Myocyte (in vitro differentiated cells): ENCODE measurements at regions not wholly inside any gene's neighbourhood (a gene's known extent, or its start where the extent isn't known, plus 50 kb on each side); places are given as distances from the start of the nearest gene placed in this dataset.
"Not testable (repeated sequence)": the region's sequence is repeated elsewhere in the genome, so short reads cannot be mapped to it uniquely, and the experiment has no call there.

Source experiments
- DNase-seq: peaks from one replicate; pipeline ENCODE4 v3.0.0-alpha.2; 2012; ENCODE audit warnings: low read depth

DNA sequence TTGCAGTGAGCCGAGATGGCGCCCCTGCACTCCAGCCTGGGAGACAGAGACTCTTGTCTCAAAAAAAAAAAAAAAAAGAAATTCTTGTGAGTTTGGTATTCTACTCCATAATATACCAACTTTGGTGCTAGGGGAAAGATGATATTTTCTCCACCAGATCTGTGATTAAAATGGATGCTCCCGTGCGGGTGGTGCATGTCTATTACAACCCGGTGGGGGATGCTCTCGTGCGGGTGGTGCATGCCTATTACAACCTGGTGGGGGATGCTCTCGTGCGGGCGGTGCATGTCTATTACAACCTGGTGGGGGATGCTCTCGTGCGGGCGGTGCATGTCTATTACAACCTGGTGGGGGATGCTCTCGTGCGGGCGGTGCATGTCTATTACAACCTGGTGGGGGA is 244.1 kb upstream of the RGMA start:
- DNase-seq = not testable (repeated sequence)

DNA sequence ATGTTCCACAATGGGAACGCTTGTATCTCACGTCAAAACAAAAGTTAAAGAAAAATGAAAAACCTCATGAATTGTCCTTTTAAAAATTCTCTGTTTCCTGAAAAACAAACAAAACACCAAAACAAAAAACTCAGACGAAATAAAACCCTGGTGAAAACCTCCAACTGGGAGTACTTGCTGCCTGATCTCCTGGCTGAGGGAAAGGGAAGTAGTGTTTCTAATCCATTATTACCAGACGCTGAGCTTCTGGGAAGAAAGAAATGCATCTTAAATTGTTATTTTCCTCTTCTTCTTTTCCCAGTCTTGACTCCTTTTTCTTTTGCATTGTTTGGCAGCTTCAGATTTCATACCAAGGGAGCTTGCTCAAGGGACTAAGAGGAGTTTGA is 243.2 kb upstream of the RGMA start:
- no peak for DNase-seq

DNA sequence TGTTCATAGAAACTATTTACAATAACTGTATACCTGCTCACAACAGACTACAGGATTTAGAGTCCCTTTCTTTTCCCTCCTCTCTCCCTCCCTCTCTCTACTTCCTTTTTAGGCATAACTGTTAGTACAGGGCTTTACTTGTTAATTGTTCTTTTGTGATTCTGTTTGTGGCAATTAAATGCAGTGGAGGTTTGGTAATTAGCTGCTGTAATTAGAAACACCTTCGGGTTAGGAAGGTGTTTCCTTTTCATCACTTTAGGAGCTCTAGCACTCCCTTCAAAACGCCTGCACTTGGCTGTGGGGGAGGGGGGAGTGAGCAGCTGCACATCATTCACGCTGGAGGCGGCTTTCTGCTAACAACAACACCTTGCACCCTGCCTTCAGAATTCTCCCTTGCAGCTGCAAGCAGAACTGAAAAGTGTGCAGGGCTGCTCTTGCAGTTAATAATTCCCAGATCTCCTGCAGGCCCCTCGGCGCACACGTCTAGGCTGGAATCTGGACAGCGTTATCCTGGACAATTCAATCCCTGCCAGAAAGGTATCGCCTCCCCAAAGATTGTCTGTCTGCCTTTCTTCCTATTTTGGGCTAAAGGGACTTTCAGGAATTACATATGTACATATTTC is 242.6 kb upstream of the RGMA start:
- no peak for DNase-seq

- no peak for DNase-seq
Observed at GRCh38 chr15:93330912-93331544, 242.0 kb upstream of the RGMA start.

GRCh38 chr15:93327364-93327763 is 238.4 kb upstream of the RGMA start:
- no peak for DNase-seq

DNA sequence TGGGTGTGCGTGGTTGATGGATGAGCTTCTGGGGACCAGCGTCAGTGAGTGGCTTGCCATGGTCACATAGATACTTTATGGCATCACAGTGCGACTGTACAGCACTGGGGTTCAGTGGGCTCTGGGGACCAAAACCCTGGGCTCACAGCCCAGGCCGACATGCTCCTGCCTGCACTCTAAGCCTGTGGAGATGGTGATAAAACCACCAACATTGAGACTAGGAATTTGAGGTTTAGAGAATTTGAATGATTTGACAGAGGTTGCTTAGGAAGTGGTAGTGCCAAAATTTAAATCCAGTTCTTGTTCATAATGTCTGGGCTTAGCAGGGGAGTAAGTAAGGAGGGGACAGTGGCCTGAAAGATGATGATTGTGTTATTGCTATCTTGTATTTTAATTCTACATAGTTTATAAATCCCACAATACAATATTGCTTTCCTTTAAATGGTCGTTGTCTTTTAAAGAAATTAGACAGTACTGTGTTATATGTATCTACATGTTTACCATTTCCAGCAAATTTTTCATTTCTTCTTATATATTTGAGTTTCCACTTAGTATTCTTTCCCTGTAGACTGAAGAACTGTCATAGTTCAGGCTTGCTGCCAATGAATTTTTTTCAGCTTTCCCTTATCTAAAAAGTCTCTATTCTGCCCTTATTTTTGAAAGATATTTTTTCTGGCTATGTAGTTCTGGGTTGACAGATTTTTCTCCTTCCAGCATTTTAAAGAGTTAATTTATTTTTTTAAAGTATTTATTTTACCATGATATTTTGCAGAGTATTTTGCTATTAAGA is 235.4 kb upstream of the RGMA start:
- no peak for DNase-seq

DNA sequence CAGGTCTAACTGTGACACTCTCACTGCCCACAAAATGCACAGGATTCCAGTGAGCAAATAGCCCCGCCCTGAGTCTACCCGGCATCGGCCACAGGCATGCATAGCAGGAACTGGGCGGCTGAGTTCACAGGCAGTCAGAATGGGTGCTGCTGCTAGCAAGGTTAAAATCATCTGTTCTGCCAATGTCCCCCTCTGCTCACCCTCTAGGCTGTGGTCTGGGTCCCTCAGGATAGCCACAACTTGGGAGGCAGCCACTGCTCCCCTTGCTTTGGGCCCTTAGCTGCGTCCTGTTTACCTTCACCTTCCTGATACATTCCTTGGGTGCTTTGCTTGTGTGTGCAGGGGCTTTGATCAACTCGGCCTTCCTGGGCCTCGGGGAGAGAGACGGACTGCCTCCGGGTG is 232.9 kb upstream of the RGMA start:
- peak; percentile 1 for DNase-seq

- no peak for DNase-seq
Observed at GRCh38 chr15:93319121-93319814, 230.3 kb upstream of the RGMA start.

DNA sequence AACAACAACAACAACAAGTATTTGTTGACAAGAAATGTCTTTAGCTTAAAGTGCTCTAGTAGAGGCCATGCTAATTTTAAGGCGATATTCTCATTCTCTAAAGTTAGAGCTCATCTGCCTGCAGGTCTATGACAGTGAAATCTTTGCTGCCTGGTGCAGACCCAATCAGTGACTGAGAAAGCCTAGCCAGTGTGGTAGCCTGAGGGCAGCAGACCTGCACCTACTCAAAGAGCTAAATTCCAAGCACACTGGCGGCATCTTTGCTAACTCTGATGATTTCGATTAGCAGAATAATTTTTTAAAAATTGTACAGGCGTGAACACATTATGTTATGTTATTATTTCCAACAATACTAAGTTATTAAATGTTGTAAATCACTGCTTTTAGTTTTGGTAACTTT is 228.8 kb upstream of the RGMA start:
- DNase-seq = no peak

DNA sequence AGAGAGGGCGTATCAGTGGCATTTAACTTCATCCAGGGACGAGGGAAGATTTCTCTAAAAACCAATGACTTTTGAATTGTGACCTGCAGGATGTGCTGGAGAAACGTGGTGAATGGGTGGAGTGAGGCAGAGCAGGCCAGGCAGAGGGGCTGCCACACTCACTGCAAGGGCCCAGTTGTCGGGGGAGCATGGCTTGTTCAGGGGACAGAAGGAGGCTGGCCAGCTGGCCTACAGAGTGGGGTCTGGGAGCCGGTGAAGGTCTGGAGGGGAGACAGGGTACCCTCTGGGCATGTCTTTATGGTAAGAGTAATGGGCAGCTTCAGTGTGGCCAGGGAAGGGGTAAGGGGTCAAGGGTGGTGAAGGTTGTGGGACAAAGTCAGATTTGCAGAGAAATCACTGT is 225.2 kb upstream of the RGMA start:
- no peak for DNase-seq

DNA sequence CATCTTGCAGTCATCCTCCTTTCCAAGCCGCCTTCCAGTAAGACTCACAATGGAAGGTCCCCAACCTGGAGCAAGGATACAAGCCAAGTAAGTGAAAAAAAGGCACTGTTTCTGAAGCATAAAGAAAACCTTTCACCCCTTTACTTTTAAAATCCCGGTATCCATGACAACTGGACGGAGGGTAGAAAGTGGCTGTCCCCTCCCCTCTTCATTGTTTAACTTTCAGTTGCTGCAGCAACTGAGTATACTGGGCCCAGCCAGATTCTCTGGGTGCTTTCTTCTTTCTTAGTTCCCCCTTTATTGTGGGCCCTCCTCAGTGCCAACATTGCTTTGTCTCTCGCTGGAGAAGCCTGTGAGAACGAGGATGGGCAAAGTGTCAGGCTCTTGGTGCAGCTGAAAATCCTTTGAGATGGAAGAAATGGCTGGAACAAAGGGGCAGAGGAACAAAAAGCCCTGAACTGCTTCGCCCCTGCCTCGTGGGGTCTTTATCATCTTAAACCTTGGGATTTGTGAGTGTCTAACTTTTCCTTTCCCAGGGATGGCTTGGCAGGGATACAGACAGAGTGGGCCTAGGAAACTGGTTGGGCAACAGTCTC is 224.0 kb upstream of the RGMA start:
- no peak for DNase-seq

- no peak for DNase-seq
Observed at GRCh38 chr15:93311620-93312019, 222.6 kb upstream of the RGMA start.

- no peak for DNase-seq
Observed at GRCh38 chr15:93308026-93308690, 219.1 kb upstream of the RGMA start.

DNA sequence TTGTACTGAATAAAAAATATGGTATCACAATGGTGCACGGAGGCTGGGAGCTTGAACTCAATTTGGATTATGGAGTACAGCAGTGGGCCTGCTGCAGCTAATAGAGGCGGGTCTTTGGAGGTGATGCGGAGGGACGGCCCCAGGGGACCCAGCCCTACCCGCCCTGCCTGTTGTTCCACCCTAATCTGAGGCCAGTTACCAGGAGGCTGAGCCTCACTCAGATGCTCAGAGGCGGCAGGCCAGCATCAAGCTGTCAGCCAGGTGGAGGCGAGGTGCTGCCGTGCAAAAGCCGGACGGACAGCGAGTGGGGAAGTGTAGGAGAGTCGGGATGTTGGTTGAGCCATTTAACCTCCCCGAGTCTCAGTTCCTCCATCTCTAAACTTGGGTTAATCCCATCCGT is 218.5 kb upstream of the RGMA start:
- no peak for DNase-seq

- DNase-seq = no peak
Observed at GRCh38 chr15:93305306-93305705, 216.3 kb upstream of the RGMA start.

DNA sequence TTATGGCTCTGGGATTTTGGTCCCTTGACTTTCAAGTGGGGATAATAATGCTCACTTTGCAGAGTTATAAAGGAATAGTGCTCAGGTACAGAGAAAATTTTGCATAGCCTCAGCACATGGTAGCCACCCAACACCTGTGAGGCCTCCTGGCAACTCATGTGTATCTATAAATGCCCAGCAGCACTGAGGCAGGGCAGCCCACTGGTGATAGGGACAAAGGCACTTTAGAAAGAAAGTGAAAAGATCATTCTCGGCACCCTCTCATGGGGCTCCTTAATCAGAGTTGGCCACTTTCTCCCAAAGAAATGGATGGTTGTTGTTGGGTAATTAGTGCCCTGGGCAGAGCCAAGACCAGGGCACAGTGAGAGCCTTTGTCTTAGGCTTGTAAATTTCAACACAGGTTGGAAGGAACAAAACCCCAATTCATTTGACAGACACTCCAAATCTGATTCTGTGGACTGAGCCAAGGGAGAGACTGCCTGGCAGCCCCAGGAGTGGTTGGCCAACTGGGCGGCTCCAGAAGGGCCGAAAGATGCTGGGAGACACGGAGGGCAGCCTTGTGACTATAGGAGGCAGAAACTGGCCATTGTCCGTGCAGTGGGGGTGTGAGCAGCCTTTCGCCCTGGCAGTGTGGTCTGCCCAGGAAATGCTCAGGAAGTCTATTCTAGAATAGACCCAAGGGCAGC is 213.2 kb upstream of the RGMA start:
- no peak for DNase-seq

GRCh38 chr15:93300796-93301195 is 211.8 kb upstream of the RGMA start:
- no peak for DNase-seq

DNA sequence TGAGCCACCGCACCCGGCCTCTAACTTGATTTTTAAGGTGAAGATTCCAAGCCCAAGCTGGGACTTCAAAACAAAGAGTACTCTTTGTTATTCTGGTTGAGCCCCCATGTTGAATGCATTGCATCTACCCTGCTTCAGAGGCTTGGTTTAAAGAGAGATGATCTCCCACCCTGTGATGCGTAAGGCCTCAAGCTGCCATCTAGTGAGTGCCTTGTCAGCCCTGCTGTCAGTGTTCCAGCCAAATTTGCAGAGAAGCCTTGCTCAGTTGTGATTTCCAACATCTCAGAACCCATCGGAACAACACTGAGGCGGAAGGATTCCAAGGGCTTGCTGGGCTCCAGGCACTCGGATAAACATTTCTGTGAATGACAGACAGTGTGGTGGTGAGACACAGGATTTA is 210.7 kb upstream of the RGMA start:
- DNase-seq = no peak

DNA sequence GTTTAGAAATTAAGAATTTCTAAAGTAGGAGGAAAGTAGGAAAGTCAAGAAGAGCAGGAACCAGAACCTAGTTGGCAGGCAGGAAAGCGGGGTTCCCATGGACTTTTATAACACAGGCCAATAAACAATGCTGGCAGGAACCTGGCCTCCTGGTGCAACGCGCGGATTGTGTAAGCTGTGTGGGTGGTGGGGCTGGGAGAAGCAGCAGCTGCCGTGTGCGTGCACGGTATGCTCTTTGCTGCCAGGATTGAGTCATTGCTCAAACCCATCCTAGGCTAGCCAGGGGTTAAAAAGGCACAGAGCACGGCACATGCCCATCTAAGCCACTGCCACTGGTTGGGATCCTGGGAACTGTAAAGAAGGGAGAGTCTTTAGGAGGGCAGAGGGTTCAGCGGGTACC is 209.9 kb upstream of the RGMA start:
- DNase-seq = no peak

DNA sequence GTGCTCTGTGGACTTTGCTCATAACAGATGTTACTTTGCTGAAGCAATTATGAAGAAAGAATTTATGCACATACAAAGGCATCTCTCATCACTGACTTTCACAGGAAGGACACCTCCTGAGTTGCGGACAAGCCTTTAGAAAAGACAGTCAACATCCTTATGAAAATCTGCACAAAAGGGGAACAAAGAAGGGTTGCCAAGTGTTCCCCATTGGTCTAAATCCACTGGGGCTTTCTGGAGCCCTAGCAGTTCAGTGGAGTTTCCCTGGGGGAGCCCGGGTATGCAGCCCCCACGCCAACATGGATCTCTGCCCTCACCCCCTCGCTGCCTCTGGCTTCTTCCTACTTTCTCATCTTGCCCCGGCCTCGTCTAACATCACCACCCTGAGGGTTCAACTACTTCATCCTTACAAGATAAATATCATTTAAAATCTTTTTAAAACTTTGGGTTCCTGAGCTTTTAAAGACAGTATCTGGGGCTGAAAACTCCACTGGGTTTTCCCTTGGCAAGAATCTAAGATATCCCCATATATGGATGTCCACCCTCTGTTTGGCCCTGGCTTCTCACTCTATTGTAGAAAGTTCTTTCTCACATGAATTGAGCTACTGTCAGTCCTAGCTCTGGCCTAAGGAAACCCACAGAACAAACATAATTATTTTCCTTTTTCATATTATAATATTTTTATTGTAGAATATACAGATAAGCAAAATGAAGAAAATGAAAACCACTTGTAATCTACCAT is 207.9 kb upstream of the RGMA start:
- DNase-seq = no peak
